Activated gamma-delta T cell treated with anti-CD3 and anti-CD28 coated beads, Interleukin-2, amount 50 U/mL, for 16 hours (primary cell): ENCODE measurements at regions not wholly inside any gene's neighbourhood (a gene's known extent, or its start where the extent isn't known, plus 50 kb on each side); places are given as distances from the start of the nearest gene placed in this dataset.
"Not testable (repeated sequence)": the region's sequence is repeated elsewhere in the genome, so short reads cannot be mapped to it uniquely, and the experiment has no call there.

Experiments used
- DNase-seq: peaks from one replicate; pipeline ENCODE4 v3.0.0-alpha.2; 2020; ENCODE audit warnings: low read depth

DNA sequence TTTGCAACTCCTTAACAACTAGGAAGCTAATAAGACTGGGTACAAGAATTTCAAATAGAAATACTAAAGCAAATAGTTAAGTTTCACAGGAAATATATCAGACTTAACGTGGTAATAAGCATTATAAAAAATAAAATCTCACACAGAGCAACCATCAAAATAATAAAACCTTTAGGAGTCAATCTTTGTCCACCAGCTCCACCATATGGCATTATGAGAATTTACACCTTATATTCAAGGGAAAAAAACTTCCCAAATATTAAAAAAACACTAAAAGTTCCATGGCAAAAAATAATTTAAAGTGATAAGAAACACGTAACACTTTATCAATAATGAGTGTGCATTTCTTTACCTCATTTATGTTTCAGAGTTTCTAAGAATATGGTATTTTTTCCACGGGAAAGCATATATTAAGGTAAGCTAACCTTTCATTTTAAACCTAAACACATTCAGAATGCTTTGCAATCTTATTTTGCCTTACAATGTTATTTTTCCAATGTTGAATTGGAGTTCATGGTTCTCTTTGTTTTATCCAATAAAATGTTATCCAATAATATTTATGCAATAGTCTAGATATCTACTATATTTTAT lies 423.2 kb upstream of the SGCG start:
- DNase-seq: no peak

- DNase-seq: no peak
Observed at GRCh38 chr13:22758245-22758644, 422.5 kb upstream of the SGCG start.

GRCh38 chr13:22761709-22762108 lies 419.1 kb upstream of the SGCG start:
- DNase-seq: no peak

DNA sequence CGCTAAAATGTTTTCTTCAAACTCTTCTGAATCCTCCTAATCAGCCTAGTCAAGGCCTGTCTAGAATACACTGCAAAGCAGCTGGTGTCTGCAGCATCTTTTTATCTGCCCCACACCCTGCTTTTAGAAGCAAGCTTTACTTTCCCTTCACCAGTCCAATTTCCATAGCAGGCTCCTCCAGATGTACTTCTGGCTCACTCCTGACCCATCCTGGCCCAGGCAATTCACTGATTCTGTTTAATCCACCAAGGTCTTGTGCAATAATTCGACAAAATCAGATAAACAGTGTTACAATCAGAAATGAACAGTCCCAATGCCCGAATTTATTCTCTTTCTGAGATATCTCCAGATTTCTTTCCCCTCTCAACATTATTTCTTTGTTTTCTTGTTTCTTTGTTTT lies 415.2 kb upstream of the SGCG start:
- no peak for DNase-seq

GRCh38 chr13:22770891-22771290 lies 409.9 kb upstream of the SGCG start:
- no peak for DNase-seq

DNA sequence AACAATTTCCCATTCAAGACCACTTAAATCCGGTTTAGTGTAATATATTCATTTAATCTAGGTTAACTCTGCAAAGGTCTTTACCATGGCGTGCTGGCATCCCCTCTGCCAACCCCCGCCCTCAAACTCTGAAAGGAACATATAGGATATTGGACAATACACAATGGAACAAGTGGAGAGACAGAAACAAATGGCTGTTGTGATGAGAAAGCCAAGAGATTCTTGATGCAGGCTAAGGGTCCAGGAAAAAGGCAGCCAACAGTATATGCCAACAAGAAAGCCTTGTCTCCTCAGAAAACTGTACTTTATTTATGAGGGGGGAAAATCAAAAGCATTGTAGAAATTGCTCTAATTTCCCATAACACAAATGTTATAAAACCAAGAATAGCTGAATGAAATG lies 407.3 kb upstream of the SGCG start:
- no peak for DNase-seq

DNA sequence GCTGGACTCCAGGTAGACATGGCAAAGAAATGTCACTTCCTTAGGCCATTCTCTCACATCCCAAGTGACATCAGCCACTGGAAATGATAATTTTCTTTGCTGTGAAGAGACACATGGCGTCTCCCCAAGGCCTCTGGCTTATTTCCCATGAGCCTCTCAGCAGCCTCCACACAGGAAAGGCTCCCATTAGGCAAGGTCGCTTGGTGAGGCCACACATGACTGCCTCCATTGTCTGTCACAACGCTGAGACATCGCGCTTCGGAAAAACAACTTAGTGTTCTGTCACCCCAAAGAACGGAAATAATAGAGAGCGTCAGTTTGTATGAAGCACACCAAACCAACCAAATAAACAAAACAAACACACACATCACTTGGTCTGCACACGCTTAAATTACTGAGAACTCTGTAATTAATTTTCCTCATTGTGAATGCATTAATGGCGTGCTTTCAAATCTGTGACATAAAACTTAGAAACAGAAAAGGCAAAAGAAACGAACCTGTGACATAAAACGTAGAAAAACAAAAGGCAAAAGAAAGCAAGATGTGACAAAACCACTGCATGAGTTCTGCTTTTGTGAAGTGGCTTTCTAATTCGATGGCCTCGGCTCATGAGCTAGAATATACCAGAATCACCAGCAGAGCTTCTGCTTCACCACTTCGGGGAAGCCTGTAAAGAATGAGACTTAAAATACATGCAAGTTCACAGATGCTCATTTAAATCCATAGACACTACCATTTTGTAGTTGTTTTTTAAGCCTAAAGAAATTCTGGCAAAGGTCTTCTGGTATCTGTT lies 404.2 kb upstream of the SGCG start:
- DNase-seq: no peak

GRCh38 chr13:22777207-22777606 lies 403.6 kb upstream of the SGCG start:
- DNase-seq: no peak

DNA sequence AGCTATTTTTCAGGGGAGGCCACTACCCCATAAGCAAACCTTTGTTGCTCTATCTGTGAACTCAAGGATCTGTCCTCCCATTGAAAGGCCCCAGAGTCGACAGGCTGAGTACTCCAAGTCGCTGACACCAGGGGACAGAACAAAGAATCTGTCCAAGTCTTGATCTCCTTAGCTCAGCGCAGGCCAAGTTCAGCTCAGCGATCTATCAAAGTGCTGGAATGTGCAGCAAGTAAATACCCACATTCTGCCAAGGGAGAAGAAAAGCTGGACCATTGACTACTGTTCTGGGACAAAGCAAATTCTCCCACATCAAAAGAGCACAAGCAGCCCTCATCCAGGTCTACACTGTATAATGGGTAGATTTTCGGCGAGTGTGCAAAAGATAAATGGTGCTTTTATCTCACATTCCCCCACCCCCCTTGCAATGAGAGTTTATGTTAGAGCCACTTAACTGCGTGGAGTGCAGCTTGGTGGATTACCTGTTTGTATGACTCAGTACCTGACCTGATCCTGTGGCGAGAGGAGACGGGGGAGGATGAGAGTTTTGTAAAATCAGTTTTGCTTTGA lies 391.7 kb upstream of the SGCG start:
- no peak for DNase-seq

GRCh38 chr13:22789916-22790315 lies 390.9 kb upstream of the SGCG start:
- DNase-seq: no peak

DNA sequence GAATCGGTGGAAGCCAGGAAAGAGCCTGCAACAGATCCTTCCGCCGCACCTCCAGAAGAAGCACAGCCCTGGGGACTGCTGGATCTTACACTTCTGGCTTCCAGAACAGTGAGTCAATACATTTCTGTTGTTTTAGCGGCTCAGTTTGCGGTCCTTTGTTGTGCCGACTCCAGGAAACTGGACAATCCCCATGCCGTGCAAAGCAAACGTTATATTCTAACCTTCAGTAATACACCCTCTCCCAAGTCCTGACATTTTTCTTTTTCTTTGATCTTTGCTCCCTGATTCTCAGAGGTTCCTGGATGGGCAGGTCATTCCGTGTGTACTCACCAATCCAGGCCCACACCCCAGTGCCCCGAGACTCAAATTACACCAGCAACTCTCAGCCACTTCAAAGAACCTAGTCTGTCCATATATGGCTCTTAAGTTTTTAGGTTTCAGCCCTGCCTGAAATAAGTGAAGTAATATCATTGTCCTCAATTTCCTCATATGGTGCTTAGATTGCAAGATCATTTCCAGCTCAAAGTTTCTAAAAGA lies 387.1 kb upstream of the SGCG start:
- DNase-seq: no peak

- no peak for DNase-seq
Observed at GRCh38 chr13:22800526-22801401, 380.0 kb upstream of the SGCG start.

DNA sequence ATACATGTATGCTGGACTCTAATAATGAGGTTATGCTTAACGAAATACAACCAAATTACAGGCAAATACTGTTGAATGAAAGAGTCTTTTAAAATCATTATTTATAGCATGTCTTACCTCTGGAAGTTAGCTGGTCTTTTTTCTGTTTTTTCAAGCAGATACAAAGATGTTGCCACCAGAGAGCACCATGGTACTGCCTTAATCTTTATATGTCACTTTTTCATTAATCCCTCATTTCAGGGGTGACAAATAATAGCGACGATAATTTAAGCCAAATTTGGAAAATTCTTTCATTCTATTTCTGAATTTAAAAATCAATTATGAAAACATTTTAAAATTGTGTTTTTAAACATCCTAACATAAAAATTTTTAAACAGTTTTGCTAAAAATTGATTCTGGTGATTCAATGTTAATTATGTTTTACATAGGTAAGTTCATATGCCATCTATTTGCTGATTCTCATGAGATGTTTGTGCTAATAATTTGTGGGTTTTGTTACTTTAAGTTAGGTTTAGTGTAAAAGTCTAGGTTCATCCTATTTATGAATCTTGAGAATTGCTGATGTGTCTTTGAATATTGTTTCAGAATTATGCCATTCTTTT lies 379.3 kb upstream of the SGCG start:
- no peak for DNase-seq

DNA sequence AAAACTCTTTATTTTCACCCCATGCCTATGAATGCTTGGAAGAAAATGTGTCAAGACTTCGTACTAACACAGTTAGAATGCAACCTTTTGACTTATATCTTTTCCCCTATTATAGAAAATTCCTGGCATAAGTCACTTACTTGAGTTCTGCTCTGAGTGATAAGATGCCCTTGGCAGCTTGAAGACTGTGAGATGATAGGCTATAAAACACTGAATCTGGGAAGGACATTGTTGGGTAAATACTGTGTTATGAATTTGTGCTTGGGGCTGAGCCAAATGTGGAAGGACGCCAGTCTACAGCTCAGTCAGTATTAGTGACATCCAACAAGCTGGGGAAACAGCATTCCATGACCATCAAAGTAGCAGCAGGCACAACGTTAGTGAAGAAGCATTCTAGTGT lies 368.0 kb upstream of the SGCG start:
- no peak for DNase-seq

GRCh38 chr13:22813531-22814377 lies 367.0 kb upstream of the SGCG start:
- not testable (repeated sequence) for DNase-seq

DNA sequence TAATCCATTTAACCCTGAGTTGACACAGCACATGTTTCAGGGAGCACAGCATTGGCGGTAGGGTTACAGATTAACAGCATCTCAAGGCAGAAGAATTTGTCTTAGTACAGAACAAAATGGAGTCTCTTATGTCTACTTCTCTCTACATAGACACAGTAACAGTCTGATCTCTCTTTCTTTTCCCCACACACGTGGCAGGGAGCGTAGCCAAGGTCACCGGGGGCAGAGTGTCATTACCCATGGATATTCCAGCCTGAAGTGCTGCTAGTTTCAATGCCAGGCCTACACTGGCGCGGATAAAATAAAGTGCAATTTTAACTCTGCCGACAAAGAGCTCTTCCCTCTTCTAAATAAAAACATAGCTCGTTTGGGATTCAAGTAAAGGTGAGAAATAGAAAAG lies 366.3 kb upstream of the SGCG start:
- not testable (repeated sequence) for DNase-seq

DNA sequence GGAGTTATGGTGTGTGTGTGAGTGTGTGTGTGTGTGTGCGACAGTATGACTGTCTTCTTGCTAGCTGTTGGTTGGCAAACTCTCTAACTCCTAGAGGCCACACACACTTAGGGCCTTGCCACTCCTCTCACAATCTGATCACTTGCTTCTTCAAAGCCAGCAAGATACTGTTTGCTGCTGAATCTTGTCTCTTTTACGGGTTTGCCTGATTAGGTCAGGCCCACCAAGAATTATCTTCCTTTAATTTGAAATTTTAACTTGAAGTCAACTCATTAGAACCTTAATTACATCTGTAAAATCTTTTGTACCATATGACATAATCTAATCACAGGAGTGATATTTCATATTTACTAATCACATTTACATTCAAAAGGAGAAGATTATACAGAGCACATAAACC lies 359.2 kb upstream of the SGCG start:
- DNase-seq: no peak

DNA sequence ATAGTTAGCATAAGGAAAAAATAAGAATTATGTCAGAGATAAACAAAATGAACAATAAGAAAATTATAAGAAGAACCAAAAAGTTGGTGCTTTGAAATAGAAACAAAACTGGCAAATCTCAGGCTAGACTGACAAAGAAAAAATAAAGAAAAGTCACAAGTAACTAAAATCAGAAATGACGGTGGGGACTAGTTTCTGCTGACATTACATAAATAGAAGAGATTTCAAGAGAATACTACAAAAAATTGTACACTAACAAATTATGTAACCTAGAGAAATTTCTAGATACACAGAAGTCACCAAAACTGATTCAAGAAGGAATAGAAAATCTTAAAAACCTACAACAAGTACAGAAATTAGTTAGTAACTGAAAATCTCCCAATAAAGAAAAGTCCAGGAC lies 355.6 kb upstream of the SGCG start:
- DNase-seq: no peak

- DNase-seq: no peak
Observed at GRCh38 chr13:22828081-22828480, 352.7 kb upstream of the SGCG start.

- no peak for DNase-seq
Observed at GRCh38 chr13:22836475-22836874, 344.3 kb upstream of the SGCG start.
